Loucy (cell line): ENCODE measurements at regions not wholly inside any gene's neighbourhood (a gene's known extent, or its start where the extent isn't known, plus 50 kb on each side); places are given as distances from the start of the nearest gene placed in this dataset.

Source experiments
- H2AFZ ChIP-seq: fragments of 200-600 bp; sonication (generic); 2 replicates; pipeline ENCODE4 v1.6.0; 2016; ENCODE audit warnings: antibody characterized with exemption, mild to moderate bottlenecking, low read length, moderate library complexity
- H3F3A ChIP-seq: fragments of 200-600 bp; 2 replicates; pipeline ENCODE4 v1.6.0; 2016; ENCODE audit warnings: antibody characterized with exemption, low read depth, mild to moderate bottlenecking
- H3K27me3 ChIP-seq: fragments of 200-600 bp; sonication (generic); 2 replicates; pipeline ENCODE4 v1.6.1; 2014; ENCODE audit warnings: low read length, mild to moderate bottlenecking; ENCODE audit not compliant: insufficient read depth, poor library complexity, severe bottlenecking
- H3K36me3 ChIP-seq: fragments of 200-600 bp; sonication (generic); 2 replicates; pipeline ENCODE4 v1.6.1; 2016; ENCODE audit warnings: low read length; ENCODE audit not compliant: insufficient read depth
- H3K4me1 ChIP-seq: fragments of 200-600 bp; sonication (generic); 2 replicates; pipeline ENCODE4 v1.5.1; 2014; ENCODE audit warnings: low read length, mild to moderate bottlenecking; ENCODE audit not compliant: insufficient read depth, poor library complexity, severe bottlenecking
- H3K4me2 ChIP-seq: fragments of 200-600 bp; sonication (generic); 2 replicates; pipeline ENCODE4 v1.6.0; 2014; ENCODE audit warnings: antibody characterized with exemption, low read length, low read depth, mild to moderate bottlenecking; ENCODE audit not compliant: poor library complexity, severe bottlenecking
- H3K4me3 ChIP-seq: fragments of 200-600 bp; sonication (generic); 2 replicates; pipeline ENCODE4 v1.5.1; 2014; ENCODE audit warnings: low read length, mild to moderate bottlenecking, mixed read lengths; ENCODE audit not compliant: poor library complexity, severe bottlenecking
- H3K79me2 ChIP-seq: fragments of 200-600 bp; sonication (generic); 2 replicates; pipeline ENCODE4 v1.6.1; 2014; ENCODE audit warnings: low read length; ENCODE audit not compliant: insufficient read depth
- H3K9ac ChIP-seq: fragments of 200-600 bp; sonication (generic); 2 replicates; pipeline ENCODE4 v1.6.0; 2014; ENCODE audit warnings: mild to moderate bottlenecking, low read depth, low read length, moderate library complexity; ENCODE audit not compliant: poor library complexity, severe bottlenecking
- H3K9me2 ChIP-seq: fragments of 200-600 bp; sonication (generic); replicated peaks from 2 replicates; pipeline ENCODE4 v1.6.1; 2016; ENCODE audit warnings: low read depth, low read length, mixed read lengths
- H3K9me3 ChIP-seq: fragments of 200-600 bp; sonication (generic); 2 replicates; pipeline ENCODE4 v1.6.1; 2014; ENCODE audit warnings: mild to moderate bottlenecking, antibody characterized with exemption, low read length, low read depth; ENCODE audit not compliant: insufficient read depth
- H4K20me1 ChIP-seq: fragments of 200-600 bp; sonication (generic); 2 replicates; pipeline ENCODE4 v1.6.0; 2014; ENCODE audit warnings: antibody characterized with exemption, low read length, mild to moderate bottlenecking; ENCODE audit not compliant: insufficient read depth, poor library complexity, severe bottlenecking
- CTCF ChIP-seq: fragments of 200-600 bp; sonication (generic); conservative IDR thresholded peaks from 2 replicates; pipeline ENCODE4 v1.5.1; 2014; ENCODE audit warnings: mild to moderate bottlenecking, antibody characterized with exemption, low read length
- EZH2phosphoT487 ChIP-seq: fragments of 200-600 bp; IDR thresholded peaks from 2 replicates; pipeline ENCODE4 v1.6.1; 2018; ENCODE audit warnings: antibody characterized with exemption, mild to moderate bottlenecking, moderate library complexity, borderline replicate concordance

GRCh38 chr4:136935871-136936270, 596.4 kb downstream of the PCDH18 start:
- H4K20me1 ChIP-seq = no peaks in the 10 kb centered on the region
- H3K4me3 ChIP-seq = no peak overlapping the region
- no peaks in the 10 kb centered on the region for H3K9me2 ChIP-seq
- H3K27me3 ChIP-seq = no peaks in the 10 kb centered on the region
- no peaks in the 10 kb centered on the region for H3K79me2 ChIP-seq
- no peak overlapping the region for H3K9ac ChIP-seq
- H3F3A ChIP-seq = no peaks in the 10 kb centered on the region
- TF ChIP-seq CTCF (no peak), EZH2phosphoT487 (no peak)
- no peak overlapping the region for H2AFZ ChIP-seq
- no peaks in the 10 kb centered on the region for H3K36me3 ChIP-seq
- no peaks in the 10 kb centered on the region for H3K4me1 ChIP-seq
- no peak overlapping the region for H3K4me2 ChIP-seq
- no peaks in the 10 kb centered on the region for H3K9me3 ChIP-seq

DNA sequence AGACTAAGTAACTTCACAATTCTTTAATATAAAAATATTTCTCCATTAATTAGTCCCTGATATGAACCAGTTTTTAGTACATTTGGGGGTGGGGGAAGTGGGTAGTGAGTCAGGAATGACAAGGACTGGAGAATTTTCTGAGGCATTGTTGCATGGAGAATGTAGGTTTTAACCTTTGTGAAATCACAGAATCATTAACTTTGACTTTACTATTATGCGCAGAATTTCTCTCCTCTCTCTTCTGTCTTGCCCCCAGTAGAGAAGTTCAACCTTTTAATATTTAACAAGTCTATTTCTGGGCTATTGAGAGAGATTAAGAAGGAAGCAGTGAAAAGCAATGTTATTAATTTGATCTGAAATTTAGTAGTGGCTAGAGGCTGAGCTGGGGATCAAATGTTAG, 597.0 kb downstream of the PCDH18 start:
- H3K4me2 ChIP-seq = no peak overlapping the region

GRCh38 chr4:136934601-136935000, 597.7 kb downstream of the PCDH18 start:
- Histone ChIP-seq H4K20me1 (no peaks in the 10 kb centered on the region), H3K36me3 (no peaks in the 10 kb centered on the region), H3K27me3 (no peaks in the 10 kb centered on the region), H3F3A (no peaks in the 10 kb centered on the region), H2AFZ (no peak overlapping the region), H3K9me2 (no peaks in the 10 kb centered on the region), H3K79me2 (no peaks in the 10 kb centered on the region), H3K4me1 (no peaks in the 10 kb centered on the region), H3K4me2 (no peak overlapping the region), H3K9me3 (no peaks in the 10 kb centered on the region), H3K9ac (no peak overlapping the region), H3K4me3 (no peak overlapping the region)
- TF ChIP-seq CTCF = no peak
- no peak for TF ChIP-seq EZH2phosphoT487

More for the DNA sequence above, 597.0 kb downstream of the PCDH18 start:
- Histone ChIP-seq H3K9me3 (no peaks in the 10 kb centered on the region), H3K36me3 (no peaks in the 10 kb centered on the region), H3K9me2 (no peaks in the 10 kb centered on the region), H2AFZ (no peak overlapping the region), H3K79me2 (no peaks in the 10 kb centered on the region), H3K4me1 (no peaks in the 10 kb centered on the region), H3K27me3 (no peaks in the 10 kb centered on the region), H3K4me3 (no peak overlapping the region), H4K20me1 (no peaks in the 10 kb centered on the region), H3K9ac (no peak overlapping the region), H3F3A (no peaks in the 10 kb centered on the region)
- TF ChIP-seq EZH2phosphoT487 = no peak
- TF ChIP-seq CTCF = no peak
